Stimulated activated CD4-positive, alpha-beta T cell treated with anti-CD3 and anti-CD28 coated beads, Interleukin-4, amount 100 ng/mL, for 48 hours (primary cell): ENCODE measurements at regions not wholly inside any gene's neighbourhood (a gene's known extent, or its start where the extent isn't known, plus 50 kb on each side); places are given as distances from the start of the nearest gene placed in this dataset.

Experiments
- DNase-seq, 2 donors: peaks; one replicate each; pipeline ENCODE4 v3.0.0-alpha.2; 2020; ENCODE audit warnings: low read depth in 2 of 2

DNA sequence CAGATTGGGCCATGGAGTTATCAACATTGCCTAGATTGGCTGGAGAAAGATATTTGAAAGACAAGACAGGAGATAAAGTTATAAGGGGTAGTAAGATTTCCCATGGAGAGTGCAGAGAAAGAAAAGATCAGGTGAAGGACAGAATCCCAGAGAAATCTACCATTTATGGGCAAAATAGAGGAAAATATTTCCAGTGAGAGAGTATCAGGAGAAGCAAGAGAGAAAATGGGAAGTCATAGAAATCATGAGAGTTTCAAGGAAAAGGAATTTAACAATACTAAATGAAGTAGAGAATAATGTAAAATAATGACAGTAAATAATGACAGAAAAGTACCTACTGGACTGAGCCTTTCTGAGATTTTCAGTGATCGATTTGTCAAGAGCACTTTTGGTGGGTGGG is 447.6 kb upstream of the CHST9 start:
- DNase-seq: no peak

DNA sequence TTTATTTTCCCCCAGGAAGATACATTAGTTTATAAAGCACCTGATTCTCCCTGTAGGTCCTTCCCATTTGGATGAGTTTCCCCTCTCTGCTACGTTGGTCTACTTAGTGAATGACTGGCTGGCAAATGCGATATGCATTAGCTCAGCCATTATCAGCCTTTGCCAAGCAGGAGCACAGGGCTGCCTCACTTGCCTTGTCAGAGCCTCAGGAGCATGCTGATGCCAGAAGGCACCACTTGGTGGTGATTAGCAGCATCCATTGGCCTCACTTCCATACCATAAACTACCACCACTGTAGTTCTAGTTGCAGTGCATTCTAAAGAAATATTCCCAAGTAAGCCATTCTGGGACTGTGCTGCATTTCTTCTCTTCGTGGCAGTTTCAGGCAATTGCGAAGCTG is 442.8 kb upstream of the CHST9 start:
- DNase-seq: no peak

DNA sequence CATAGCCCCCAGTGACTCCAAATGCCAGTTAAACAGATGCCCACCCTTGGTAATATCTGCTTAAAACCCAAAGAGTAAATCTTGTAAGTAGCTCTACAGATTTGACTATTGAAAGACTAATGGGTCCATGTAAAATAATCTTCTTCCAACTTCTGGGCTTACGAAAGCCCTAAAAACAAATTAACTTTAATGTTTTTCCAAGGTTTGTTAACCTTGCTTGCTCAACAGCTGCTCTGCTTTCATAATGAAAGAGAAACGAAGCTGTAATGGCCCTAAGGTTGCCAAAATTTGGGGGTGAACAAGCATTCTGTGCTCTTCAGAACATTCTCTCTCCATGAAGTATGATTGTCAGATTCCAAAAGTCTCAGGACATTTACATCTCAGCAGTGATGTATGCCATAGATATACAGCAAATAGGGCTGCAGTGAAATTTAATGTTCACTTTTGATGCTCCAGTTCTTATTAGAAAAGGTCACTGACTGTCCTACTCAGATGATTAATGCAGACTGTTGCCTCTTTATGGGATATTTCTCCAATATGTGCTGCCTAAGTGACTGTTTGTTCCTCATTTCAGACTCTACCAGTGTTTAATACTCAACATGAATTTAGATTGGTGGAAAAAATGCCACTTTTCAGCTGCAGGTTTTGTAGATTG is 436.3 kb upstream of the CHST9 start:
- no peak for DNase-seq

DNA sequence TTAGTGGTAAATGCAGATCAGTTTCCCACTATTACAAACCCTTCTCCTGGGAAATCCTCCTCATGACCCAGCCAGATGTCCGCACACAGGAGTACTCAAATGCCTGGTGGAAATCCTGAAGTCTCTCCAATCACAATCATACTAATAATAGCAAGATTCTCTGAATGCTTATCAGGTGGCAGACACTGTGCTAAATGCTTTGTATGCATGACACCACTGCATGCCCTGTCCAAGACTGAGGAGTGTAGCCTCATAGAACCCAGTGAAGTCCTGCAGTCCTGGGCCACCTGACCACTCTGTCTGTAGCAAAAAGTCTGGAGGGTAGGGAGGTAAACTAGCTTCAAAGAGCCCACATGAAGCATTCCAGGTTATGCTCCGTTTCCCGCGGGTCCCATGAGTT is 434.8 kb upstream of the CHST9 start:
- no peak for DNase-seq

GRCh38 chr18:27619090-27619772 is 434.1 kb upstream of the CHST9 start:
- no peak for DNase-seq

GRCh38 chr18:27616324-27616723 is 431.2 kb upstream of the CHST9 start:
- no peak for DNase-seq

DNA sequence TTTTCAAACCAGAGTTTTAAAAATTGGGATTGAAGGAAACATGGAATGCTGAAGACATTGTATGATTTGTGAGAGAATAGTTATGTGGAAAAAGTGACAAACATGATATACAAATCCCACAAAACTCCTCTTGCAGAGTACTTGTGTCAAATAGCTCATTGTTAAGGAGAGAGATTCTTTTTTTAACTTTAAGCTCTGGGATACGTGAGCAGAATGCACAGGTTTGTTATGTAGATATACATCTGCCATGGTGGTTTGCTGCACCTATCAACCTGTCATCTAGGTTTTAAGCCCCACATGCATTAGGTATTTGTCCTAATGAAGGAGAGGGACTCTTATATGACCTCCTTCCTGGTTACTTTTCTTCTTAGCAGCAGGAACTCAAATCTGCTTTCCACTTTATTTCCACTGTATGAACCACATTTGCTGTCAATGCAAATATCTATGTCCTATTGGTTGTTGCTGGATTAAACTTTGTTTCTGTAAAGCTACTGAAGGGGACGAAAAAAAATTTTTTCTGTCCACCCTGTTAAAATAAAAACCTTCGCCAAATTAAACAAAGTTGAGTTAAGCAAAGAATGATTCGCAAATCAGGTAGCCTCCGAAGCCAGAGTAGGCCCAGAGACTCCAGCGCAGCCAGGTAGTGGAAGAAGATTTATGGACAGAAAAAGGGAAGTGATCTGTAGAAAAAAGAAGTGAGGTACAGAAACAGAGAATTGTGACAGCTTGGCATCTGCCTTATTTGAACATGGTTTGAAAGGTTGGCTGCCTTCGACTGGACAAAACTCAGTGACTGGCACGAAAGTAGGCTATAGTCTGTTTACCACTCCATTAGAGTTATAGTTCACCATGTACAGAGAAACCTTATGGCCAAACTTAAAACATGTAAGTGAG is 430.1 kb upstream of the CHST9 start:
- DNase-seq: no peak

DNA sequence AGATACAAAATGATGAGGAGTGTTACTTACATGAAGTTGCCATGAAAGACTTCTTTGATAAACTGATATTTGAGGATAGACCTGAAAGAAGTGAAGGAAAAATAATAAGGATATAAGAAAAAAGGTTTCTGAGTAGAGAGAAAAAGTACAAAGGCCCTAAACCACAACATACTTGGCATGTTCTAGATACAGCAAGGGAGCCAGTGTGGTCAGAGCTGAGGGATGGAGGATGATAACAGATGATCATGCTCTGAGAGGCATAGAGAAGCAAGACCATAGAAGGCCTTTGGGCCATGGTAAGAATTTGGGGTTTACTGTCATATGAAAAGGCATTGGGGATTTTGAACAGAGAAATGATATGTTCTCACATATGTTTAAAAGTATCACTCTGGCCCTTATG is 424.1 kb upstream of the CHST9 start:
- DNase-seq: no peak

DNA sequence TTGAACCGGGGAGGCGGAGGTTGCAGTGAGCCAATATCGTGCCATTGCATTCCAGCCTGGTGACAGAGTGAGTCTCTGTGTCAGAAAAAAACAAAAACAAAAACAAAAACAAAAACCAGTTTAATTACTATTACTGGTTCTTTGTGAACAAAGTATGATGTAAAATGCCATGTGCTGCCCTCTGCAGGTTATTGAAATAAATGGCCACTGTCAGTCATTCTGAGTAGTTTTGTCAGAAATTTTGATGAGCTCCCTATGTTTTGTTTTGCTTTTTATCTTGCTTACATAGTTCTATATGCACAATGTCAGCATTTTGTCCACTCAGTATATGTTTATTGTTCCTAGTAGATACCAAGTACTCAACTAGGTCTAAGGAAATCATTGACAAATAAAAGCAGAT is 423.6 kb upstream of the CHST9 start:
- DNase-seq: no peak

DNA sequence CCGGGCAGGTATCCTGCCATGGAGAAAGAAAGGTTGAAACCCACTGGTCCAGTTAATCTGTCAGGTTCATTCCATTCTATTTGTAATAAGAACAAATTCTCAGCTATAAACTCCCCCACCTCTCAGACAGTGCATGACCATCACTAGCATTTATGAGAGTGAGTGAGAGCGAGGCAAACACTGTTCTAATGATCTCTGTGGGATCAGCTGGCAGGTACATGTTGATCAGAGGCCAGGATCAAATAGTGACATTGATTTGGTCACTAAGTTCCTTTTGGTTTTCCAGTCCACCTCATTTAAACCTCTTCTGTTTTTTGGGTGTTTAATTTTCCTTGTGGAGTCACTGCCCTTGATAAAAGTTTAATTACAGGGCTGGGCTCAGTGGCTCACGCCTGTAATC is 423.1 kb upstream of the CHST9 start:
- no peak for DNase-seq

DNA sequence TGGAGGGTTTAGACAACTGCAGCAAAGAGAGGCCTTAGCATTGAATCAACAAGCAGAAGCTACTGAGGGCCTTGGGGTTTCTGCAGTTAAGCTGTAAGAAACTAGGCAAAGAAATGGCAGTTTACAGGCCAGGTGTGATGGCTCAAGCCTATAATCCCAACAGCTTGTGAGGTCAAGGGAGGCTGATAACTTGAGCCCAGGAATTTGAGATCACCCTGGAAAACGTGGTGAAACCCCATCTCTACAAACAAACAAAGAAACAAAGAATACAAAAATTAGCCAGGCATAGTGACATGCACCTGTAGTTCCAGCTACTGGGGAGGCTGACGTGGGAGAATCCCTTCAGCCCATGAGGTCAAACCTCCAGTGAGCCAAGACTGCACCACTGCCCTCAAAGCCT is 421.6 kb upstream of the CHST9 start:
- no peak for DNase-seq

- DNase-seq: peak in 1 of 2 donors; percentile 4
These were observed 420.2 kb upstream of the CHST9 start for GRCh38 chr18:27605107-27605834.

DNA sequence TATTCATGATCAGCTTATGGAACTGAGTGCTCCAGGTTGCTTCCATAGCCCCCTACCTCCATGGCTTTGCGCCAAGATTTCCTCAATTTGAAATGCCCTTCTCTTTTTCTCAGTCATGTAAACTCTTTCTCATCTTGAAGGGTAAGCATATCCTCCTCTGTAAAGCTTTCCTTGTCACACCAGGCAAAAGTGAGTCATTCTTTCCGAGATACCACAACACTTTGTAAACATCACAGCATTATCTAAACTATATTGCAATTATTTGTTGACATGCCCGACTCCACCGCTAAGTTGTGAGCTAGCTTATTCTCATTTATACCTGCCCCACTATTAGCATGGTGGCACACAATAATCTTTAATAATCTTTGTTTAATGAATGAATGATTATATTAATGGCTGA is 419.5 kb upstream of the CHST9 start:
- DNase-seq: no peak

GRCh38 chr18:27602092-27602491 is 417.0 kb upstream of the CHST9 start:
- no peak for DNase-seq

GRCh38 chr18:27600245-27600644 is 415.1 kb upstream of the CHST9 start:
- no peak for DNase-seq

DNA sequence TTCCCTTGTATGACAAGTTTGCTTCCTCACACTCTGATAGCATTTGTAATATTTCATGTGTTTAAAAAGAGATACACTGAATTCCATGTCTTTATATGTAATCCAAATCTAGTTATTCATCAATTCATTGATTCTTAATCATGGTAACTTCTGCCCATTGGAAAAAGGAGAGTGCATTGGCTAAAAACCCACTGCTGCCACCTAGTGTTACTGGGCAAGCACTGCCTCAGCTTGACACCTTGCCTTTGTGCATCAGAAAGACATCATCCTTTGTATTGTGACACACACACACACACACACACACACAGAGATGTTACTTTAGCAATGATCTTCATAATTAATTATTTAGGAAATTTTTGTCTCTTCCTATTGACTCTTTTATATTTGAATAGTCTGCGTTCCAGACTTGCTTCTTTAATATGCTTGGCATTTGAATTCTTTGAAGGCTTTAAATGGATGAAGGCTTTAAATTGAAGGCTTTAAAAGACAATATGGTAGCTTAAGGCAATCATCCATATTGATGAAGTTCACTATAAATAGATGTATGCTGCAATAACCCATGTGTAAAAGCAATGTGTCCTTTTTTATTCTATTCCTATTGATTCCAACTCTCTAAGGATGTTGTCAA is 414.2 kb upstream of the CHST9 start:
- peak in 1 of 2 donors; percentile 12 for DNase-seq

GRCh38 chr18:27595113-27595838 is 410.2 kb upstream of the CHST9 start:
- no peak for DNase-seq

GRCh38 chr18:27585602-27586173 is 400.6 kb upstream of the CHST9 start:
- DNase-seq: no peak

- no peak for DNase-seq
These were observed 398.4 kb upstream of the CHST9 start for GRCh38 chr18:27583466-27583865.

DNA sequence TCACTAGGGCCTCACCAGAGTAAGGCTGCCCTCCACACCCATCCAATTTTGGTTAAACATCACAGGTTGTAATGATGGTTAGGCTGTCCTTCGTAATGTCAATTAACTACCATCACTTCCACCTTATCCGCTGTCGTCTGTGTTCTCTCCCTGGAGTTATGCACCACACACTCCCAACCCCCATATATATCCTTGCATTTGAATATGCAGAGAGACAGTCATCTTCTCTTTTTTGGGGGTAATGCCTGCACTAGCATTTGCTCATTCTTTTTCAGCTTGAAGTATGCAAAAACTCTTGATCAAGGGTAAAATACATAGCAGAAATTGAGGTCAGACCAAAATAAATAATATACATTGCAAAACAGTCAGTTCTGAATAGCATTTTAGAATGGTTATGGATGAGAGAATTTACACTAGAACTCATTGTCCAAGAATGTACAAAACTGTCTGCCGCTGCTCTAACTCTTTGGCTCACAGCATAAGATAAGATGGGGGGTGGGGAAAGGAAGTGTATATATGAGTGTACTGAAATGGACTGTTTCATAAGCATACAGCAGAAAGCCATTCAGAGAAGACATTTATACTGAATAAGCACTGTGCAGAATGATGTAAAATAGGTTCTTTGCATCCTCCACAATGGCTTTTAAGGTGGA is 397.8 kb upstream of the CHST9 start:
- DNase-seq: no peak
